Epithelial cell of proximal tubule (primary cell): ENCODE measurements at regions not wholly inside any gene's neighbourhood (a gene's known extent, or its start where the extent isn't known, plus 50 kb on each side); places are given as distances from the start of the nearest gene placed in this dataset.

ENCODE experiments used
- DNase-seq: peaks from one replicate; pipeline ENCODE4 v3.0.0-alpha.2; 2011; ENCODE audit warnings: low read depth
- H3K4me3 ChIP-seq: 2 replicates; pipeline ENCODE4 v1.5.1; 2011; ENCODE audit warnings: low read depth, mild to moderate bottlenecking, low read length
- CTCF ChIP-seq: conservative IDR thresholded peaks from 2 replicates; pipeline ENCODE4 v1.5.1; 2012; ENCODE audit warnings: low read depth, mild to moderate bottlenecking, low read length

- TF ChIP-seq CTCF, result no peak
- no peak for DNase-seq
- no peak overlapping the region for H3K4me3 ChIP-seq
Measured at GRCh38 chr4:171718665-171719064, 94.5 kb upstream of the GALNTL6 start.

DNA sequence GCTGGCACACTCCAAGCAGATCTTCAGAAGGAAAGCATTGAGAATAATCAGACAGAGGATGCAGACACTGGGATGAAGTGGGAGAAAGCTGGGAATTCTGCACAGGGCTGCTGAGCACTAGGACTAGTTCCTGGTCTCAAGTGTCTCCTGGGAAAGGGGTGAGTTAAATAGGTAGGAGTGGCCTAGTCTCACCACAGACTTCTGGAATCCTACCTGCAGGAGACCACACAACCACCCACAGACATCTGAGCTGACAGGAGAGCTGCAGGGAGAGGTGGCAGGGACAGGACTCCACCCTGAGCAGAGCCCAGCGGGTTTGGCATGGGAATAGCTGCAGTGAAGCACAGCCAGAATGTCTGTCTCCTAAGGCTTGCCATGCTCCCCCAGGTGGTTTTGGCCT lies 95.1 kb upstream of the GALNTL6 start:
- TF ChIP-seq CTCF, result no peak
- H3K4me3 ChIP-seq, result no peak overlapping the region
- no peak for DNase-seq

GRCh38 chr4:171717231-171717741 lies 95.9 kb upstream of the GALNTL6 start:
- TF ChIP-seq CTCF, result no peak
- H3K4me3 ChIP-seq, result no peak overlapping the region
- no peak for DNase-seq

DNA sequence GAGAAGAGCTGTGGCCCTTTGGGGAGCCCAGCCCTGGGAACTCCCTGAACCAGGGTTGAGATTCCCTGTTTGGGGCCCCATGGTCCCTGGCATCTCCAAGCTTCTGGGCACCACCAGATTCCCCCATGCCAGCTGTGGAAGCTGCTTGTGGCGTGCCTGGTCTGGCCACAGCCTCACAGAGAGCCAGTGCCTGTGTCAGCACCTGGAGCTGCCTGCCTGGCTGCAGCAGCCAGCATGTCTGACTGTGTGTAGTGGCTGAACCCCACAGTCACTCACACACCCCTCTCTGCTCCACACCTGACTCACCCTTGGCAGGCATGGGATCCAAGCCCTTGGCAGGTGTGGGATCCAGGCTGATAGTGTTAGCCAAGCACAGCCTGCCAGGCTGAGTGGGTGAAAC lies 97.2 kb upstream of the GALNTL6 start:
- TF ChIP-seq CTCF, result no peak
- DNase-seq, result no peak
- no peak overlapping the region for H3K4me3 ChIP-seq

DNA sequence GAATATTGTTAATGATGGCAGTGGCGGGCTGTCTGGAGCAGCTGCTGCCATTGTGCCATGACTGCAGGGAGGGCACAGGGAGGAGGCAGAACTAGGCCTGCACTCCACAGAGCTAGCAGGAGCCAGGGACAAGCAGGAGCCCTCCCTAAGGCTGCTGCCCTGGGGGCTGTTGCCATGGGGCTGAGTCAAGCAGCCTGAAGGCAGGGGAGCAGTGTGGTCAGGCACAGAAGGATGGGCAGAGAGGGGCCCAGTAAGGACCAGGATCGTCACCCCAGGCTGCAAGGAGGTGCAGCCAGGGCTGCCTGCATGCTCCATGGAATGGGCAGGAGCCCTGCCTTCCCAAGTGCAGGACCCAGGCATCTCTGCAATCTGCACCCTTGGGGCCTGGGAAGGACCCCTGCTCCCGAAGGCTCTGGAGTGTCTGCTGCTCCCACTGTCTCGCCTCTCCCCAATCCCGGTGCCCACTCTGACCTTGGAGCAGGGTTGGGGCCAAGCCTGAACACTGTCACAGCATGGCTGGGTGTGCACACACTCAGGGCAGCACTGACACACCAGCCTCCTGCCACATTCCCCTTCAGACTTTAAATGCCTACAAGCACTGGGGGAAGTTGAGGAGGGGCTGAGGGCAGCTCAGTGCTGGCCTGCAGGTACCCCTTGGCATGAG lies 98.3 kb upstream of the GALNTL6 start:
- no peak for DNase-seq
- no peak for TF ChIP-seq CTCF
- no peak overlapping the region for H3K4me3 ChIP-seq

GRCh38 chr4:171710743-171711142 lies 102.5 kb upstream of the GALNTL6 start:
- TF ChIP-seq CTCF, result no peak

DNA sequence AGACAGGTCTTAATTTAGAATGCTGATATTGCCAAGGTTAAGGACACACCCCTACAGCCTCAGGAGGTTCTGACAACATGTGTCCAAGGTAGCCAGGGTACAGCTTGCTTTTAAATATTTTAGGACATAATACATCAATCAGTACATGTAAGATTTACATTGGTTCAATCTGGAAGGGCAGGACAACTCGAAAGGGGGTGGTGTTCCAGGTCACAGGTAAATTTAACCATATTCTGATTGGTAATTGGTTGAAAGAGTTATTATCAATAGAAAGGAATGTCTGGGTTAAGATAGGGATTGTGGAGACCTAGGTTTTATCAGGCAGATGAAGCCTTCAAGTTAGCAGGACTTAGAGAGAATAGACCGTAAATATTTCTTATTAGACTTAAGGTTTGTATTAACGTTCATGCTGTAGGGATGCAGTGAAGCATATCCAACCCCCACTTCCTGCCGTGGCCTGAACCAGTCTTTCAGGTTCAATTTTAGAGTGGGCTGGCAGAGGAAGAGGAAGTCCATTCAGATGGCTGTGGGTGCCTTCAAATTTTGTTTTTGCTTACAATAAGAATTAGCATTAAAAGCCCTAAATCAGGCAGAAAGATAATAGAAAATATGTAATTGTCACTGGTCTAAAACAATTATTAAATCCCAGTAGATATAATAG lies 136.5 kb upstream of the GALNTL6 start:
- DNase-seq, result no peak
- no peak for TF ChIP-seq CTCF
- no peak overlapping the region for H3K4me3 ChIP-seq

More at GRCh38 chr4:171710743-171711142, 102.5 kb upstream of the GALNTL6 start:
- H3K4me3 ChIP-seq, result no peak overlapping the region
- DNase-seq, result no peak
